HCT116 (cell line): ENCODE measurements at regions not wholly inside any gene's neighbourhood (a gene's known extent, or its start where the extent isn't known, plus 50 kb on each side); places are given as distances from the start of the nearest gene placed in this dataset.

ENCODE experiments used
- EGR1 ChIP-seq: IDR thresholded peaks from 2 replicates; pipeline ENCODE4 v1.6.1; 2012; ENCODE audit warnings: low read depth
- JUND ChIP-seq: IDR thresholded peaks from 2 replicates; pipeline ENCODE4 v1.6.1; 2012
- SIN3A ChIP-seq: IDR thresholded peaks from 2 replicates; pipeline ENCODE4 v1.6.1; 2012; ENCODE audit warnings: low read depth
- TF ChIP-seq, protein P1 (sequence below), 3 experiments: fragments of 200-600 bp in 1 of 3; sonication (generic) in 1 of 3; IDR thresholded peaks in 2 of 3; conservative IDR thresholded peaks in 1 of 3; 2 replicates each; pipeline ENCODE4 v1.5.1; 2012 to 2017; ENCODE audit warnings: low read depth in 2 of 3, low read length in 2 of 3, antibody characterized with exemption in 1 of 3, borderline replicate concordance in 1 of 3, control low read depth in 1 of 3, mild to moderate bottlenecking in 1 of 3, mixed read lengths in 1 of 3, mixed run types in 1 of 3, moderate library complexity in 1 of 3; ENCODE audit not compliant: insufficient read depth in 1 of 3

DNA sequence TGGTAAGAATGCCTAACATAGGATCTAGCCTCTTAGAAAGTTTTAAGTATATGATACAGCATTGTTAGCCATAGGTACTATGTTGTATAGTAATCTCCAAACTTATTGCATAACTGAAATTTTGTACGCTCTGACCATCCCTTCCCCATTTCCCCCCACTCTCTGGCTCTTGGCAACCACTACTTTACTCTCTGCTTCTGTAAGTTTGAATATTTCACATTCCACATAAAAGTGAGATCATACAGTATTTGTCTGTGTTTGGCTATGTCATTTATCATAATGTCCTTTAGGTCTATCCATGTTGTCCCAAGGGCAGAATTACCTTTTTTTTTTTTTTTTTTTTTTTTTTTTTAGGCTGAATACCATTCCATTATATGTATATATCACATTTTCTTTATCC is 396.9 kb downstream of the DLEU7 start:
- TF ChIP-seq EGR1 (no peak), JUND (no peak), SIN3A (no peak)
- TF ChIP-seq, protein P1, sequence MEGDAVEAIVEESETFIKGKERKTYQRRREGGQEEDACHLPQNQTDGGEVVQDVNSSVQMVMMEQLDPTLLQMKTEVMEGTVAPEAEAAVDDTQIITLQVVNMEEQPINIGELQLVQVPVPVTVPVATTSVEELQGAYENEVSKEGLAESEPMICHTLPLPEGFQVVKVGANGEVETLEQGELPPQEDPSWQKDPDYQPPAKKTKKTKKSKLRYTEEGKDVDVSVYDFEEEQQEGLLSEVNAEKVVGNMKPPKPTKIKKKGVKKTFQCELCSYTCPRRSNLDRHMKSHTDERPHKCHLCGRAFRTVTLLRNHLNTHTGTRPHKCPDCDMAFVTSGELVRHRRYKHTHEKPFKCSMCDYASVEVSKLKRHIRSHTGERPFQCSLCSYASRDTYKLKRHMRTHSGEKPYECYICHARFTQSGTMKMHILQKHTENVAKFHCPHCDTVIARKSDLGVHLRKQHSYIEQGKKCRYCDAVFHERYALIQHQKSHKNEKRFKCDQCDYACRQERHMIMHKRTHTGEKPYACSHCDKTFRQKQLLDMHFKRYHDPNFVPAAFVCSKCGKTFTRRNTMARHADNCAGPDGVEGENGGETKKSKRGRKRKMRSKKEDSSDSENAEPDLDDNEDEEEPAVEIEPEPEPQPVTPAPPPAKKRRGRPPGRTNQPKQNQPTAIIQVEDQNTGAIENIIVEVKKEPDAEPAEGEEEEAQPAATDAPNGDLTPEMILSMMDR (IDR thresholded peaks at IDR 0.05 in 2 of 3, conservative IDR thresholded peaks at IDR 0.05 in 1 of 3; ENCODE audit: borderline replicate concordance in 1 of 3, insufficient read depth in 1 of 3, low read depth in 2 of 3, low read length in 2 of 3), result no peak
